ENCODE measurements at regions not wholly inside any gene's neighbourhood (a gene's known extent, or its start where the extent isn't known, plus 50 kb on each side); places are given as distances from the start of the nearest gene placed in this dataset.

DNA sequence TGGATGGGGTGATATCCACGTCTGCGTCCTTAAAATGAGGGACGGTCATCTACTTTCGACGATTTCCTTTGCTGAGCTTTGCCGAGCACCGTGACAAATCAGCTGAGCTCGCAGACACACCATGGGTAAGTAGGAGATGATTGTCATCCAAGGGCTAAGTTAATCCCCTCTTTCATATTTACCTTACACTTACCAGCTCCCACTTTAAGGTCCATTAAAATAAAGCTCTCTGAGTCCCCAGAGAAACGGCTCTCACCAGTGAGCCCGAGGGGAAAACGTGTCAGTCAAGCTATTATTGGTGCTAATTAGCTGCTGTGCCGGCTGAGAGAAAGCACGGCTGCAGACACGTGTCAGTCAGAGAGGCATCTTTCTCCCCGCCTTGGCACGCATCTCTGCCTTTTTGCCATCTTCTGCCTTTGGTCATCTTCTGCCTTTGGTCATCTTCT is 72.2 kb downstream of the CRLF2 start:
- H2AFZ ChIP-seq, result 0 out of 2 replicates have a peak overlapping the region, but pooled peaks have one; percentile 47
- H3K4me2 ChIP-seq, result no peak overlapping the region
- no peak for DNase-seq (ENCODE audit: low spot score)
- H3K4me3 ChIP-seq, result no peak overlapping the region
- no peaks in the 10 kb centered on the region for H3K79me2 ChIP-seq (replicated peaks; ENCODE audit: insufficient read depth)
- Mint-ChIP-seq H3K4me1 (no peaks in the 10 kb centered on the region; the same call in 2 of the 3 replicates), H3K36me3 (ENCODE audit: low read depth) (peaks cover 49% of the 10 kb centered on the region), H3K4me3 (no peak overlapping the region), H3K27ac (no peak overlapping the region), H3K27me3 (ENCODE audit: insufficient read depth, low read depth, poor library complexity) (peaks cover under 1% of the 10 kb centered on the region), H3K9me3 (peaks cover 94% of the 10 kb centered on the region)
- H3K4me1 ChIP-seq (ENCODE audit: insufficient read depth), result no peaks in the 10 kb centered on the region
- no peaks in the 10 kb centered on the region for H3K9me2 ChIP-seq (ENCODE audit: insufficient read depth)
- no peaks in the 10 kb centered on the region for H3K36me3 ChIP-seq (ENCODE audit: insufficient read depth)
- no peaks in the 10 kb centered on the region for H3K27me3 ChIP-seq (ENCODE audit: insufficient read depth)
- H4K20me1 ChIP-seq (replicated peaks; ENCODE audit: insufficient read depth), result no peaks in the 10 kb centered on the region
- no peaks in the 10 kb centered on the region for H3F3A ChIP-seq (replicated peaks; ENCODE audit: low read depth)
- ATAC-seq, result no peak
- no peak overlapping the region for H3K27ac ChIP-seq (ENCODE audit: low read depth)
- TF ChIP-seq JUNB (IDR thresholded peaks at IDR 0.05; ENCODE audit: unreplicated experiment) (no peak), STAT1 (IDR thresholded peaks at IDR 0.05; ENCODE audit: unreplicated experiment) (no peak), EZH2 (IDR thresholded peaks at IDR 0.05; ENCODE audit: low read depth, unreplicated experiment) (no peak), NANOG (IDR thresholded peaks at IDR 0.05; ENCODE audit: borderline replicate concordance) (no peak), ETS1 (IDR thresholded peaks at IDR 0.05) (no peak), ZNF331 (CRISPR knock-in tag; IDR thresholded peaks at IDR 0.05; ENCODE audit: low read depth) (no peak), REST (IDR thresholded peaks at IDR 0.05; ENCODE audit: unreplicated experiment) (no peak), CREB1 (CRISPR knock-in tag; IDR thresholded peaks at IDR 0.05; ENCODE audit: low read depth) (no peak), CTCF (conservative IDR thresholded peaks at IDR 0.05; ENCODE audit: low read depth in 2 of 2) (no peak)
- TF ChIP-seq, protein P1, sequence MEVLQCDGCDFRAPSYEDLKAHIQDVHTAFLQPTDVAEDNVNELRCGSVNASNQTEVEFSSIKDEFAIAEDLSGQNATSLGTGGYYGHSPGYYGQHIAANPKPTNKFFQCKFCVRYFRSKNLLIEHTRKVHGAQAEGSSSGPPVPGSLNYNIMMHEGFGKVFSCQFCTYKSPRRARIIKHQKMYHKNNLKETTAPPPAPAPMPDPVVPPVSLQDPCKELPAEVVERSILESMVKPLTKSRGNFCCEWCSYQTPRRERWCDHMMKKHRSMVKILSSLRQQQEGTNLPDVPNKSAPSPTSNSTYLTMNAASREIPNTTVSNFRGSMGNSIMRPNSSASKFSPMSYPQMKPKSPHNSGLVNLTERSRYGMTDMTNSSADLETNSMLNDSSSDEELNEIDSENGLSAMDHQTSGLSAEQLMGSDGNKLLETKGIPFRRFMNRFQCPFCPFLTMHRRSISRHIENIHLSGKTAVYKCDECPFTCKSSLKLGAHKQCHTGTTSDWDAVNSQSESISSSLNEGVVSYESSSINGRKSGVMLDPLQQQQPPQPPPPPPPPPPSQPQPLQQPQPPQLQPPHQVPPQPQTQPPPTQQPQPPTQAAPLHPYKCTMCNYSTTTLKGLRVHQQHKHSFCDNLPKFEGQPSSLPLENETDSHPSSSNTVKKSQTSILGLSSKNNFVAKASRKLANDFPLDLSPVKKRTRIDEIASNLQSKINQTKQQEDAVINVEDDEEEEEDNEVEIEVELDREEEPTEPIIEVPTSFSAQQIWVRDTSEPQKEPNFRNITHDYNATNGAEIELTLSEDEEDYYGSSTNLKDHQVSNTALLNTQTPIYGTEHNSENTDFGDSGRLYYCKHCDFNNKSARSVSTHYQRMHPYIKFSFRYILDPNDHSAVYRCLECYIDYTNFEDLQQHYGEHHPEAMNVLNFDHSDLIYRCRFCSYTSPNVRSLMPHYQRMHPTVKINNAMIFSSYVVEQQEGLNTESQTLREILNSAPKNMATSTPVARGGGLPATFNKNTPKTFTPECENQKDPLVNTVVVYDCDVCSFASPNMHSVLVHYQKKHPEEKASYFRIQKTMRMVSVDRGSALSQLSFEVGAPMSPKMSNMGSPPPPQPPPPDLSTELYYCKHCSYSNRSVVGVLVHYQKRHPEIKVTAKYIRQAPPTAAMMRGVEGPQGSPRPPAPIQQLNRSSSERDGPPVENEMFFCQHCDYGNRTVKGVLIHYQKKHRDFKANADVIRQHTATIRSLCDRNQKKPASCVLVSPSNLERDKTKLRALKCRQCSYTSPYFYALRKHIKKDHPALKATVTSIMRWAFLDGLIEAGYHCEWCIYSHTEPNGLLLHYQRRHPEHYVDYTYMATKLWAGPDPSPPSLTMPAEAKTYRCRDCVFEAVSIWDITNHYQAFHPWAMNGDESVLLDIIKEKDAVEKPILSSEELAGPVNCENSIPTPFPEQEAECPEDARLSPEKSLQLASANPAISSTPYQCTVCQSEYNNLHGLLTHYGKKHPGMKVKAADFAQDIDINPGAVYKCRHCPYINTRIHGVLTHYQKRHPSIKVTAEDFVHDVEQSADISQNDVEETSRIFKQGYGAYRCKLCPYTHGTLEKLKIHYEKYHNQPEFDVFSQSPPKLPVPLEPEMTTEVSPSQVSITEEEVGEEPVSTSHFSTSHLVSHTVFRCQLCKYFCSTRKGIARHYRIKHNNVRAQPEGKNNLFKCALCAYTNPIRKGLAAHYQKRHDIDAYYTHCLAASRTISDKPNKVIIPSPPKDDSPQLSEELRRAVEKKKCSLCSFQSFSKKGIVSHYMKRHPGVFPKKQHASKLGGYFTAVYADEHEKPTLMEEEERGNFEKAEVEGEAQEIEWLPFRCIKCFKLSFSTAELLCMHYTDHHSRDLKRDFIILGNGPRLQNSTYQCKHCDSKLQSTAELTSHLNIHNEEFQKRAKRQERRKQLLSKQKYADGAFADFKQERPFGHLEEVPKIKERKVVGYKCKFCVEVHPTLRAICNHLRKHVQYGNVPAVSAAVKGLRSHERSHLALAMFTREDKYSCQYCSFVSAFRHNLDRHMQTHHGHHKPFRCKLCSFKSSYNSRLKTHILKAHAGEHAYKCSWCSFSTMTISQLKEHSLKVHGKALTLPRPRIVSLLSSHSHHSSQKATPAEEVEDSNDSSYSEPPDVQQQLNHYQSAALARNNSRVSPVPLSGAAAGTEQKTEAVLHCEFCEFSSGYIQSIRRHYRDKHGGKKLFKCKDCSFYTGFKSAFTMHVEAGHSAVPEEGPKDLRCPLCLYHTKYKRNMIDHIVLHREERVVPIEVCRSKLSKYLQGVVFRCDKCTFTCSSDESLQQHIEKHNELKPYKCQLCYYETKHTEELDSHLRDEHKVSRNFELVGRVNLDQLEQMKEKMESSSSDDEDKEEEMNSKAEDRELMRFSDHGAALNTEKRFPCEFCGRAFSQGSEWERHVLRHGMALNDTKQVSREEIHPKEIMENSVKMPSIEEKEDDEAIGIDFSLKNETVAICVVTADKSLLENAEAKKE (CRISPR knock-in tag; IDR thresholded peaks at IDR 0.05), result no peak

Measured in GM23338 (cell line).